GM12874 (cell line): ENCODE measurements at regions not wholly inside any gene's neighbourhood (a gene's known extent, or its start where the extent isn't known, plus 50 kb on each side); places are given as distances from the start of the nearest gene placed in this dataset.

Experiments used
- CTCF ChIP-seq: IDR thresholded peaks from 2 replicates; pipeline ENCODE4 v1.5.1; 2011; ENCODE audit warnings: low read depth, mild to moderate bottlenecking, control low read depth, low read length, moderate library complexity; ENCODE audit not compliant: insufficient read depth

- no peak for TF ChIP-seq CTCF
Observed at GRCh38 chr20:6637160-6637579, 130.3 kb upstream of the BMP2 start.

- TF ChIP-seq CTCF: peak; percentile 39; the same call in 1 of the 2 replicates
Observed at GRCh38 chr20:6636209-6637159, 131.0 kb upstream of the BMP2 start.

GRCh38 chr20:6635034-6635736 lies 132.3 kb upstream of the BMP2 start:
- no peak for TF ChIP-seq CTCF

GRCh38 chr20:6632187-6632586 lies 135.3 kb upstream of the BMP2 start:
- no peak for TF ChIP-seq CTCF

- no peak for TF ChIP-seq CTCF
Observed at GRCh38 chr20:6630514-6630913, 137.0 kb upstream of the BMP2 start.

GRCh38 chr20:6629564-6629963 lies 137.9 kb upstream of the BMP2 start:
- TF ChIP-seq CTCF: no peak

- no peak for TF ChIP-seq CTCF
Observed at GRCh38 chr20:6626805-6627204, 140.7 kb upstream of the BMP2 start.
